GM19468 (cell line): ENCODE measurements at regions not wholly inside any gene's neighbourhood (a gene's known extent, or its start where the extent isn't known, plus 50 kb on each side); places are given as distances from the start of the nearest gene placed in this dataset.

Experiments used
- ATAC-seq: cut with Tn5 transposase; IDR thresholded peaks from one replicate; pipeline ENCODE4 v1.9.1; 2021; ENCODE audit warnings: mild to moderate bottlenecking, moderate library complexity, moderate number of reproducible peaks; ENCODE audit not compliant: unreplicated experiment; ENCODE audit errors: extremely low read depth

- ATAC-seq, result no peak
These were observed 259.5 kb upstream of the KCNH8 start for GRCh38 chr3:18888819-18889218.

GRCh38 chr3:18888370-18888769, 259.9 kb upstream of the KCNH8 start:
- no peak for ATAC-seq

GRCh38 chr3:18886331-18886730, 262.0 kb upstream of the KCNH8 start:
- no peak for ATAC-seq

DNA sequence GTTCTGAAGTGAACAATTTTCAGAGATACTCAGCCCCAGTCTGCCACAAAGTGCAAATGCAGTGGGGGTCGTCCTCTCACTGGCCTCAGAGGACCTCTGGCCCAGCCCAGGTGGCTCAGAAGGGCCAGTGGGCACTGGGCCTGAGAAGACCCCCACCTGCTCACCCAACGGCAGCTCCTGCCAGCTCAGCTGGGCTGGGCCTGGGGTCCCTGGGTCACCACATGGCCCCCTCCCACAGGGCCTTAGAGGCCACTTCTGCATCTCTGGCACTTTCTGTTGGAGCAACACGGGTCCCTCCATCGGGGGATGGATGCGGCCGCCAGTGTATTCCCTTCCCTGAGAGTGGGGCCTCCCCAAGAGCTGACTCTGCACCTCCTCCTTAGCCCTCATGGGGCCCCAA, 262.7 kb upstream of the KCNH8 start:
- no peak for ATAC-seq

- no peak for ATAC-seq
These were observed 264.7 kb upstream of the KCNH8 start for GRCh38 chr3:18883571-18883970.

GRCh38 chr3:18880691-18881090, 267.6 kb upstream of the KCNH8 start:
- no peak for ATAC-seq

DNA sequence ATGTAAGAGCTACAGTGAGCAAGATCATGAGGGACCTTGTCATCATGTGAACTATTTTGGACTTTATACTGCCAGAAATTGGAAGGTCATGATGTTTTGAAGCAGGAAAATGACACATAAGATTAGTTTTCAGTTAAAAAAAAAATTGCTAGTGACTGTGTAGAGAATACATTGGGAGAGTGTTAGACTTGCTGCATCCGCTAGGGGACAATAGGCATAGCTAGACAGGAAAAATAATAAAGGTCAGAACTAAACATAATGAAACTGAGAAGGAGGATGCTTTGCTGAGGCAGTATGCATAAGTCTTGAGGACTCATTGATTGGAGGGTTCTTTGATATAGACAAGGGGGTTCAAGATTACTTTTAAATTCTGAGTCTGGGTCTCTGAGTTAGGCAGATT, 275.8 kb upstream of the KCNH8 start:
- ATAC-seq, result no peak

GRCh38 chr3:18870642-18871041, 277.7 kb upstream of the KCNH8 start:
- ATAC-seq, result no peak

DNA sequence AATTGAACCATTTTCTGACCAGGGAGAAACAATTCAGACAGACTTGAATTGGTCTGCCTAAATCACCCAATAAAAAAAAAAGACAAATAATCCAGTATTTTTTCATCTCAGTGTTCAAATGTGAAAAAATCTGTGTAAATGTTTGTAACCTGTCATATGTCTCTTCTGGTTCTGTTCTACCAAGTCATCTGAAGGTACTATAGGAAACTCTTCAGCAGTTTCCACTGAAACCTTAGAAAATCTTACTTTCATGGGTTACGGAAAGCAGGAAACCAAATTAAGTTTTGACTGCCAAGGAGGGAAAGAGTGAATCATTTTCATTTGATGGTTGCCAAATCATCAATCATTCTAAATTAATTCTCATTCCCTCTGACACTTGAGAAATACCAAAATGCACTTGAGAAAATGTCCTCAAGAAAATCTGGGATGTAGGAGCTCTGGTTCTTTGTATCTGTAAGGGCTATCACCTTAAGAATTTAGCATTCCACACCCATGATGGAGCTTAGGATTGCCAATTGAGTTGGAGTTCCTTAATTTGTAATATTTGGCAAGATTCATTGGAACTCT, 278.2 kb upstream of the KCNH8 start:
- no peak for ATAC-seq

- ATAC-seq, result no peak
These were observed 279.2 kb upstream of the KCNH8 start for GRCh38 chr3:18868911-18869689.

DNA sequence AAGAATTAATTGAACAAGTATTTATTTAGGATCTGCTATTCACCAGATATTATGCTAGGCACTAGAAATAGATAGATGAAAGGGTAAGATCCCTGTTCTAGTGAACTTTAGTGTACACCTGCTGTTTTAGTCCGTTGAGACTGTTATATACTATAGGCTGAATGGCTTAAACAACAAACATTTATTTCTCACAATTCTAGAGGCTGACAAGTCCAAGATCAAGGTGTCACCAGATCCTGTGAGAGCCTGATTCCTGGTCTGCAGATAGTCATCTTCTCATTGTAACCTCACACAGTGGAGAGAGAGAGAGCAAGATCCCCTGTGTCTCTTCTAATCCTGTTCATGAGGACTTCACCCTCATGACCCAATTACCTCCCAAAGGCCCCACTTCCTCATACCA, 281.4 kb upstream of the KCNH8 start:
- ATAC-seq, result no peak

- ATAC-seq, result no peak
These were observed 283.2 kb upstream of the KCNH8 start for GRCh38 chr3:18864933-18865731.

DNA sequence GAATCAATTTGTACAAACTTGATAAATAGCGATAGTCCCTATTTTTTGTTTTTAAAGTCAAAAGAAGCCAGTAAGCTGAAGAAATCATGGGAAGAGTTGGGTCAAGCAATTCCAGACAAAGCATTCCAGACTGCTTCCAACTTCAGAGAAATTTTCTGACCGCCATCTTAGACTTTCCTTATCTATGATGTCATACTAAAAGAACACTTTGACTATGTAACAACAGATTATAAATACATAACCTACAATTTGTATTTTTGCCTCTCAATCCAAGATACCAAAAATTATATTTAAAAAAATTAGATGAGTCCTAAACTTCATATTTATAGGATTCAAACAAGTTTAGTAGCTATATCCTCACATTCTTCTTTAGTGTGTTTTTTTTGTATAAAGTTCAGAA, 286.2 kb upstream of the KCNH8 start:
- ATAC-seq, result no peak

GRCh38 chr3:18861137-18861536, 287.2 kb upstream of the KCNH8 start:
- no peak for ATAC-seq

DNA sequence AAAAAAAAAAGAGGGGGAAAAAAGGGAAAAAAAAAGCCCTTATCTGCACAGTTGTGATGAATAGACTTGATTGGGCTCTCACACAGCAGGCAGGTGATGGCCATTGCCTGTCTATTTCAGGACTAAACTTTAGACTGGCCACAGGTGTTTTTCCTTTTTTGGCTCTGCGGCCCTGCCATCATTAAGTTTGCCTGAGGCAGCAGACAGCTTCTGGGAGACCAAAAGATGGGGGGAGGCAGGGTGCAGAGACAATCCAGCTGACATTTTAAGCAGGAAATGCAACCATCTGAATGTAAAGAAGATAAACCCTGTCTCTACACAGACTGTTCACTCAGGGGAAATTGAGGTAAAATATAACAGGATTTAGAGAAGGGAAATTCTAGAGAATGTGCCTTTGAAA, 295.0 kb upstream of the KCNH8 start:
- ATAC-seq, result no peak

DNA sequence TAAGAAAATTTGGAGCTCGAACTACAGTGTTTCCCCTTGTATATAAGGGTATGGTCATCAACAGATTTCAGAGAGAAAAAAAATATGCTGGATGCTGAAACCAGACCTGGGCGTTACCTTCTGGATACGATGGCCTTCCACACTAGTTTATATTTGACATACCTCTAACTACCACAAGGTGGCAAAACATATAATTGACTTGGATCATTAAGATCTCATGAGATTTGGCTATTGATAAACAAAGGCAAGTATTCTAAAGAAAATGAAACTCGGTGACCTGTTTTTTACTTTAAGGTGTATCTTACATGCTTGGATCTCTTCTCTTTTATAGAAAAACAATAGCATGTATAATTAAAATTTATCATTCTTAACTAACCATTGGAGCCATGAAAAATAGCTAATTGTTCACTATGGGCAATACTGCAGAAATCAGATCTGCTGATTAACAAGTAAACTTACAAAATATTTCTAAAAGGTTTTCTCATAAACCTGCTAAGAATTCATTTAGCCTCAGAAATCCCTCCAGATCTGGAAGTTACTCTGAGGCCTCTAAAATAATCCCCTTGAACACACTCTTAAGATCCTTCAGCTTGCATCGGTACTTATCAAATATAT, 300.6 kb upstream of the KCNH8 start:
- no peak for ATAC-seq

DNA sequence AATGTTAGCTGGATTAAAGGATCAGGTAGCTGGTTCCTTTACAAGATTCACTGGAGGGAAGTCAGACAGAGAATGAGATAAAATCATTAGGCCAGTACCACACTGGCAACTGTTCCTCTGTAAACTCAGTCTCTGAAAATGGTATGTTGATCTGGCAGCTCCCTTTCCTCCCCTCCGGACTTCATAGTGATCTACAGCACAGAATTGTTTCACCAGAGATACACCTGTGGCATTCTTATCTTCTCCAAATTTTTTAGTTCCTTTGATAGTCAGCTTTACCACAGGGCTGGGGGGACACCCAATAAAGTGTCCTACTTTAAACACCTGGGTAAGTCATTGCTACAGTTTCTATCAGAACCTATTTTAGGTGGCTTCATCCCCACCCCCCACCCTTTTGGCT, 304.3 kb upstream of the KCNH8 start:
- ATAC-seq, result no peak

DNA sequence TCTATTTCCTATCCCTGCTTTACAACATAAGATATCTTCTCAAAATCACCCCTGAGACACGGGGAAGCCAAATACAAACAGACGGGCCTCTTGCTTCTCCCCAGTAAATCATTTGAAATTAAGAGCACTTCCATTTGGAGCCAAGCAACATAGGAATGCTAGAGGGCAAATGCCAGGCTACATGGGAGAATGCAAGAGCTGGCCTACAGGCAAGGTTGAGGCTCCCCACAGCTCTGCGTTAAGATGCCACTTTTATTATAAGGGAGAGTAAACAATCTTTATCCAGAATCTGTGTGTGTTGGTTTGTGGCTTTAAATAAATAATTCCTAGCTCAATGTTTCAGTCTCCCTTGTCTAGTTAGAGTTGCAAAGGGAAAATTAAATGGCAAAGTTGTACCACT, 305.1 kb upstream of the KCNH8 start:
- ATAC-seq, result no peak

- no peak for ATAC-seq
These were observed 306.6 kb upstream of the KCNH8 start for GRCh38 chr3:18841422-18842343.
